Progenitor cell of endocrine pancreas (in vitro differentiated cells): ENCODE measurements at regions not wholly inside any gene's neighbourhood (a gene's known extent, or its start where the extent isn't known, plus 50 kb on each side); places are given as distances from the start of the nearest gene placed in this dataset.

Experiments
- DNase-seq: peaks from one replicate; pipeline ENCODE4 v3.0.0; 2021; ENCODE audit warnings: low spot score; ENCODE audit not compliant: unreplicated experiment
- H3K27ac Mint-ChIP-seq: 2 replicates; pipeline ENCODE4 v1.8.0; 2021; ENCODE audit warnings: mild to moderate bottlenecking, moderate library complexity, mixed read lengths
- H3K27me3 Mint-ChIP-seq: 2 replicates; pipeline ENCODE4 v1.8.0; 2021; ENCODE audit warnings: mixed read lengths
- H3K36me3 Mint-ChIP-seq: 2 replicates; pipeline ENCODE4 v1.8.0; 2022; ENCODE audit warnings: mixed read lengths; ENCODE audit not compliant: insufficient read depth
- H3K4me1 Mint-ChIP-seq: 2 replicates; pipeline ENCODE4 v1.8.0; 2021; ENCODE audit warnings: low read depth, mixed read lengths
- H3K4me3 Mint-ChIP-seq: 2 replicates; pipeline ENCODE4 v1.8.0; 2021; ENCODE audit warnings: low read depth, mild to moderate bottlenecking, moderate library complexity, mixed read lengths
- H3K9me3 Mint-ChIP-seq: 2 replicates; pipeline ENCODE4 v1.8.0; 2021; ENCODE audit warnings: low read depth, mixed read lengths
- CTCF ChIP-seq: fragments of 200-600 bp; sonication (generic); IDR thresholded peaks from one replicate; pipeline ENCODE4 v1.5.0; 2021; ENCODE audit warnings: antibody characterized with exemption, mild to moderate bottlenecking; ENCODE audit not compliant: unreplicated experiment

GRCh38 chr3:15941958-15942357, 144.2 kb upstream of the ANKRD28 start:
- no peaks in the 10 kb centered on the region for H3K27me3 Mint-ChIP-seq
- no peak for DNase-seq
- no peaks in the 10 kb centered on the region for H3K4me1 Mint-ChIP-seq
- no peak overlapping the region for H3K27ac Mint-ChIP-seq
- no peak overlapping the region for H3K4me3 Mint-ChIP-seq
- H3K36me3 Mint-ChIP-seq, result peaks cover 2% of the 10 kb centered on the region
- TF ChIP-seq CTCF, result no peak
- peaks cover 2% of the 10 kb centered on the region for H3K9me3 Mint-ChIP-seq

GRCh38 chr3:15942462-15942861, 144.7 kb upstream of the ANKRD28 start:
- H3K9me3 Mint-ChIP-seq, result peaks cover 2% of the 10 kb centered on the region
- no peak overlapping the region for H3K27ac Mint-ChIP-seq
- DNase-seq, result no peak
- peaks cover 2% of the 10 kb centered on the region for H3K36me3 Mint-ChIP-seq
- no peaks in the 10 kb centered on the region for H3K27me3 Mint-ChIP-seq
- TF ChIP-seq CTCF, result no peak
- no peaks in the 10 kb centered on the region for H3K4me1 Mint-ChIP-seq
- H3K4me3 Mint-ChIP-seq, result no peak overlapping the region

GRCh38 chr3:15942936-15943335, 145.2 kb upstream of the ANKRD28 start:
- TF ChIP-seq CTCF, result no peak
- DNase-seq, result no peak
- Mint-ChIP-seq H3K36me3 (peaks cover 2% of the 10 kb centered on the region), H3K4me1 (no peaks in the 10 kb centered on the region), H3K27ac (no peak overlapping the region), H3K4me3 (no peak overlapping the region), H3K9me3 (peaks cover 2% of the 10 kb centered on the region), H3K27me3 (no peaks in the 10 kb centered on the region)

GRCh38 chr3:15948388-15948787, 150.6 kb upstream of the ANKRD28 start:
- peaks cover 4% of the 10 kb centered on the region for H3K36me3 Mint-ChIP-seq
- TF ChIP-seq CTCF, result no peak
- H3K9me3 Mint-ChIP-seq, result peaks cover 6% of the 10 kb centered on the region
- no peak for DNase-seq
- no peak overlapping the region for H3K4me3 Mint-ChIP-seq
- H3K4me1 Mint-ChIP-seq, result peaks cover 8% of the 10 kb centered on the region
- H3K27me3 Mint-ChIP-seq, result no peaks in the 10 kb centered on the region
- H3K27ac Mint-ChIP-seq, result no peak overlapping the region

- Mint-ChIP-seq H3K9me3 (peaks cover 4% of the 10 kb centered on the region), H3K27ac (peak overlapping the region; percentile 72), H3K27me3 (no peaks in the 10 kb centered on the region), H3K4me1 (peaks cover 8% of the 10 kb centered on the region), H3K36me3 (peaks cover 4% of the 10 kb centered on the region), H3K4me3 (no peak overlapping the region)
- no peak for DNase-seq
- TF ChIP-seq CTCF, result no peak
Observed at GRCh38 chr3:15952543-15953175, 154.9 kb upstream of the ANKRD28 start.
